ENCODE measurements at regions not wholly inside any gene's neighbourhood (a gene's known extent, or its start where the extent isn't known, plus 50 kb on each side); places are given as distances from the start of the nearest gene placed in this dataset.

GRCh38 chr13:73985783-73986182, 148.4 kb downstream of the KLF12 start:
- TF ChIP-seq EZH2 (IDR thresholded peaks at IDR 0.05; ENCODE audit: insufficient read depth, low read length) = no peak
- no peak for TF ChIP-seq CTCF (IDR thresholded peaks at IDR 0.05; ENCODE audit: insufficient read depth, low read depth, low read length)
